NCI-H345 treated with DMSO at 0.1 percent for 48 hours (cell line): ENCODE measurements at regions not wholly inside any gene's neighbourhood (a gene's known extent, or its start where the extent isn't known, plus 50 kb on each side); places are given as distances from the start of the nearest gene placed in this dataset.

Source experiments
- DNase-seq: peaks from one replicate; lab custom pipeline; 2025; ENCODE audit not compliant: unreplicated experiment; lab: John Stamatoyannopoulos, UW

DNA sequence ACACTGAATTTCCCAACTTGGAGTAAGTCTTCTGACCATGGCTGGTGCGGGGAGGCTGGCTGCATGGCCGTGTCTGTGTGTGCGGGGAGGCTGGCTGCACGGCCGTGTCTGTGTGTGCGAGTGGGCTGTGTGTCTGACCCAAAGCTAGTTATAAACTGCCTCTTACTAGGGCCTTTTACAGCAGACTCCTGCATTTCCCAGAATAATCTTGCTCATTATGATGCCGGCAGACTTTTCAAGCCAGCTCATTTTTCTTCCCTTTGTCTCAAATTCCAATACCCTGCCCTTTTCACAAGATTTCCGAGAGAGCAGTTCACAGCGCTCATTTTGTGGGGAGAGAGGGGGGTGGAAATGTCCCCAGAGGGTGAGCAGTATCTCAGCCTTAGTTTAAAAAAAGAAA, 470.7 kb upstream of the BRINP1 start:
- no peak for DNase-seq

DNA sequence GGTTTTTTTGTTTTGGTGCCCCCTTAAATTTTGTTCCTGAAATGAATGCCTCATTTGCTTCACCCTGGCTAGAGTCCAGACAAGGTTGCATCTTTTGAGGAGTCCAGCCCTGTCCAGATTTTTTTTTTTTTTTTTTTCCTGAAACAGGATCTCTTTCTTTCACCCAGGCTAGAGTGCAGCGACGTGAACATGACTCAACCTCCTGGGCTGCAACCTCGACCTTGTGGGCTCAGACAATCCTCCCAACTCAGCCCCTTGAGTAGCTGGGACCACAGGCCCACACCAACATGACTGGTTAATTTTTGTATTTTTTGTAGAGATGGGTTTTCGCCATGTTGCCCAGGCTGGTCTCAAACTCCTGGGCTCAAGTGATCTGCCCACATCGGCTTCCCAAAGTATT, 469.0 kb upstream of the BRINP1 start:
- no peak for DNase-seq

DNA sequence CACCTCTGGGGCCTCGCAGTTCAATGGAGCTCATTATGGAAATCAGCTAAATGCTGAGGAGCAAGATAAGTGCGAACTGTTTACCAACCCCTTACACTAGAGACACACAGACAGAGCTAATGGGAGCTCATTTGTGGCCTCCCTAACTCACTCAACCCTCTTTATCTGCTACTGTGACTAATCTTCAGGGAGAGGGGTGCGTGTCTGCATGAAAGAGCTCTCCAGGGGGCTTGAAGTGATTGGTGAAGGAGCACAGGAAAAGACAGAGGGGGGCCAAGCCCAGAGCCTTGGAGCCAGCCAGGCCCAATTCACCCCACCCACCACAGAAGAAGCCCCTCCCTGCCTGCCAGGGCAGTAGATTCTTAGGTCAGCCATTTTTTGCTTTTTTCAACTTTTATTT, 466.8 kb upstream of the BRINP1 start:
- DNase-seq = peak; percentile 56

DNA sequence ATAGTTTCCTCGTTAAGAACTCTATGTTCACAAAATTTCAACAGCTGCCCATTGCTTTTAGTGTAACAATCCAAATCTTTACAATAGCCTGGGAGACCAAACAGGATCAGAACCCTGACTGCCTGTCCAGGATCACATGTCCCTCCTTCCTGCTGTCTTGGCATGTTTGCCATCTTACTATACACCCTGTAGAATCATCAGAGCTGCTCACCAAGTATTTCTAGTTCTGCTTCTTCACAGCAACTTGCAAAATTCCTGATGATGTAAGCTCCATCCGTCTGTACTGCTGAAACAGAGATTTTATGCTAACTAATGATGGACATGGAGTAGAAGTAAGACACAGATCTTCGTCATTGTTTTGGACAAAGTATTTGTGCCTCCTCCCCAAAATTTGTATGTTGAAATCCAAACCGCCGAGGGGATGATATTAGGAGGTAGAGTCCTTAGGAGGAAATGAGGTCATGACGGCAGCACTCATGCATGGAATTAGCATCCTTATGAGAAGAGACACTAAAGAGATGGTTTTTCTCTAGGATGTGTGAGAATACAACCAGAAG, 464.9 kb upstream of the BRINP1 start:
- DNase-seq = no peak

DNA sequence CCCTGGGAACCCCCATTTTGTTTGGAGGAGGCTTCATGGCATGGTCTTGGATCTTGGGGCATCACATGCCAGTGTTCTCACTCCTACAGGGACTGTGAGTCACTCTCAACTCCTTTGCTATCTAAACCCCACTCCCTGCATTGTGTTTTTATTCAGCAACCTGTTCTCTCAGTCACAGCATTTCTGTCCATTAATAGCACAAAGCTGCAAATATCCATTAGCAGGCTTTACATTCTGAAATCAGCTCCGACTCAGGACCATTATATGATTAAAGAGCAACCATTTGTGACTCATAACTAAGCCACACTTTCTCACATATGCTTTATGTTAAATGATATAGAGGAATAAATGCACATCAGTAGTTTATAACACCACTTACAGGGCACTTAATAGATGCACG, 462.1 kb upstream of the BRINP1 start:
- DNase-seq = no peak

DNA sequence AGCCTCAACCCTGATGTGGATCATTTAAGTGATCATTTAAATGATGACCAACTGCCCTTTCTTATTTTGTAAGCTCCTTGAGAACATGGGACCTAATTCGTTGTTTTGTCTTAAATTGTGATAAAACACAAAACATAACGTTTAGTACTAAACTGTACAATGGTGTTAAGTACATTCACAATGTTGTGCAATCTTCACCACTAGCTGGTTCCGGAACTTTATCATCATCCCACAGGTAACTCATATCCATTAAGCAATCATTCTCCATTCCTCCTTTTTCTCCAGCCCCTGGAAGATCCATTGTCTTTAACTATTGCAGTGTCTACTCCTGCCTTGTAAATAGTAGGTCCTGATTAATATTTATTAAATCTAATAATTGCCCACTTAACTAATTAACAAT, 460.5 kb upstream of the BRINP1 start:
- DNase-seq = no peak

DNA sequence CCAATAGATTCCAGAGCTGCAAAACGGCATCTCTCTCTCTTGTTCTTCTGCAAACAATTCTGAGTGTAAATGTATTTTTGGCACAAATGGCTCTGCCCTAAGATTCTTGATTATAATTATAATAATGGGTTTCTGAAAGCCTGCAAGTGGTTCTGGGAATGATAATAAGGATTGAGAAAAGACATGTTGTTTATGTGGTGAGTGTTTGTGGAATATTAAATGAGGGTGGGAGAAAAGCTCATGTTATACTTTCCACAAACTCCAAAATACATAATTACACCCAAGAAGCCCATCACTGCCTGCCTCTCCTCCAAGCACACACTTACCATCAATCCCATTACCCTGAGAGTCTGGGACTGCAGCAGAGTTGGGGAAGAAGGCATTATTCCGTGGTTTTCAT, 460.0 kb upstream of the BRINP1 start:
- DNase-seq = no peak

DNA sequence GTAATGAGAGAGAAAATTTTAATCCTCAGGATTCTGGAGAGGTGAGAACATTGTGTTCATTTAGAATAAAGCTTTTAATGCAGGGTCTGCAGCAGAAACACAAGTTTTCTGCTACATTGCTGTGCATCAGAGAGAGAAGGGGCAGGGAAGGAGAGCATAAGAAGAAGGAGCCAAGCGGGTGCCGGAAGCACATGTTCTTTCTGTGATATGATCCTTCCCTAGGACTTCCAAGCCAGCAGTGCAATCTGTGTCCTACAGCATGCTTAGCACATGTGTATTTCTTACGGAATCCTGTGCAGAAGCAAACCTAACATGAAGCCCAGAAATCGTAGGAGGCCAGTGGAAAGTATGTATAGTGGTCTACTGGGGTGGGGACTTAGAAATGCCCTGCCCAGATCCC, 458.3 kb upstream of the BRINP1 start:
- no peak for DNase-seq

DNA sequence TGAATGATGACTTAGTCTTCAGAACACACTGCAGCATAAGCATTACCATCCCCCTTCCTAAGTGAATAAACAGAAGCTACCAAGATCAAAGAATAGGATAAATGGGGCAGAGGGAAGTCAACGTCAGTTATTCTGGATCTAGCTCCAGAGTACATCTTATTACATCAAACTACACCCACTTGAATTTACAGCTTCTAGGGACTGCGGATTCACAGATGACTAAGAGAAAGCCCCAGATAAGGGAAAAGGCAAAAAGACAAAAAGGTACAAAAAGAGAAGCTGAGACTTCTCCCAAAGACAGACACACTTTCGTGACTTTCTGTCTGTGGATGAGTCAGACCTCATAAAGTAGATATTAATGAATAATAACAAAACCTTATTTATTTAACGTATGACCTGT, 457.9 kb upstream of the BRINP1 start:
- DNase-seq = no peak

DNA sequence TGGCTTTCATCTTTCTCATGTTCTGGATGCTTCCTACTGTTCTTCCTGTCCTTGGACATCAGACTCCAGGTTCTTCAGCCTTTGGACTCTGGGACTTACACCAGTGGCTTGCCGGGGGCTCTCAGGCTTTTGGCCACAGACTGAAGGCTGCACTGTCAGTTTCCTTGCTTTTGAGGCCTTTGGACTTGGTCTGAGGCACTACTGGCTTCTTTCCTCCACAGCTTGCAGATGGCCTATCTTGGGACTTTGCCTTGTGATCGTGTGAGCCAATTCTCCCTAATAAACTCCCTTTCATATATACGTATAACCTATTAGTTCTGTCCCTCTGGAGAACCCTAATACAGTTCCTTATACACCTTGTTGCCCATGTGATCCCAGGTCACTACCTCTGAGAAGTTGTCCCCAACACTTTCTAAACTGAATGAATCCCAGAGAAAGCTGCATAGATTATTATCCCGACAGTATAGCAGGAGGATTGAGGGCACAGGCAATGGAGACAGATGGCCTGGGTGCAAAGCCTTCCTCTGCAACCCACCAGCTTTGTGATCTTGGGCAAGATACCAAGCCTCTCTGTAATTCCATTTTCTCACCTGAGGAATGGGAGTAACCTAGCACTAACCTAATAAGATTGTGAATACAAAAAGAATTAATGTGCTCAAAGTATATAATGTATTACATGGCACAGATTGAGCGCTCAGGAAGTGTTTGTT, 449.6 kb upstream of the BRINP1 start:
- no peak for DNase-seq

DNA sequence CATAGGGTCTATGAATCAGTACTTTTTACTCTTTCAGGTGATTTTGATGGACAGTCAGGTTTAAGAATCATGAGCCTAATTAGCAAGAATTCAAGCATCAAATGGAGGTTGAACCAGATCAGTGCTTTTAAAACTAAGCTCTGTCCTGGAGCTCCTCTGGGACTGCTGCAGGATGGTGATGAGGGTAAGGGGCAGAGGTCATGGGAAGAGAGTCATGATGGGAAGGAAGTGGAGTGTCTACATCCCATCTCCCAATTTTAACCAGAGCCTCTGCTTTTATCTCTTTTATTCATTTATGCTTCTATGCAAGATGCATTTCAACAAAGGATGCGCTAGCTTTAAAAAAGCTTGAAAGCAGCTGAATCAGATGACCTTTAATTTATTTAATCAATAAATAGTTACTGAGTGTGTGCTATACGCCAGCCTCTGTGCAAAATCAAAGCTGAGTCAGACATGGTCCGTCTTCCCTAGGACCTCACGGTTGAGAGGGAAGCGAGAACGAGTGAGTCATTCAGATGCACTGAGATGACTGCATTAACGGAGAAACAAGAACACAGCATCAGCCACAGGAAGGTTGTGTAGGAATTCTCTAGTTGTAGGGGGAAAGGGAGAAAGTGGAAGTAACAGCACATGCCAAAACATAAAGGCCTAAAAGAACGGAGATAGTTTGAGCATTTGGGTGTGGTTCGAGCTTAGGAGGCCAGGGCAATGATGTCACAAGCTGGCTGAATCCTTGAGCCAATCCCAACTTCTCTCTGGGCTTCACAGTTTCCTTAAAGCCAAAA, 441.6 kb upstream of the BRINP1 start:
- no peak for DNase-seq

DNA sequence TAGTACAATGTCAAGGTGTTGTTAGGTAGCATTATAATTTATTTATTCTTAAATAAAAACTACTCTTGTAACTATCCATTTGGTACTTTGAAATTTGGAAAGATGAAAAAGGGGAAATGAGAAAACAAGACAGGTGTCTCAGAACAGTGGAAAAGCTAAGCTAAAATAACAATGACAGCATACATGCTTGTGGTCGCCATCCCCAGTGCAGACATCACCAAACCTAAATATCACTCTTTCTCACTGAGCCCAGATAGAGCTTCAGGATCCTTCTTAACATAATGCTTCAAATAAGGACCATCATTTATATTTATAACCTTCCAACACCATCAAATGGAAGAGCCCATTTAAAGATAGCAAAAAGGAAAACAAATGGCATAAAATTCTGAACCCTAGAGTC, 434.4 kb upstream of the BRINP1 start:
- no peak for DNase-seq

DNA sequence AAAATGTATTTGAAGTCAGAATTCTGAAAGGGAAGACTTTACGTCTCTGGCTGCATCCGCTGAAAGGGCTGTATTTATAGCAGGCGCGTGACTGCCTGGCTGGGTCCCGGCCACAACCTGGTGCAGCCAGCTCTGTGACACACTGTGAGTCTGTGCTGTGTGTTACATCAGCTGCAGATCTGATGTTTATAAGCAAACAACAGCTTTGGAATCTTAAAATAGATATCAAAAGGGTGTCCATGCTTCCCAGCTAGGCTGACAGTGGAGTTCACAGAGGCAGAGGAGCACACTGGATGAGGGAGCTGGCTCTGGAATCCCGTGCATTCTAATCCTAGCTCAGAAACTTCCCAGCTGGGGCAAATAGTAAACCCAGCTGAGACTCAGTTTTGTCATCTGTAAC, 433.4 kb upstream of the BRINP1 start:
- no peak for DNase-seq

DNA sequence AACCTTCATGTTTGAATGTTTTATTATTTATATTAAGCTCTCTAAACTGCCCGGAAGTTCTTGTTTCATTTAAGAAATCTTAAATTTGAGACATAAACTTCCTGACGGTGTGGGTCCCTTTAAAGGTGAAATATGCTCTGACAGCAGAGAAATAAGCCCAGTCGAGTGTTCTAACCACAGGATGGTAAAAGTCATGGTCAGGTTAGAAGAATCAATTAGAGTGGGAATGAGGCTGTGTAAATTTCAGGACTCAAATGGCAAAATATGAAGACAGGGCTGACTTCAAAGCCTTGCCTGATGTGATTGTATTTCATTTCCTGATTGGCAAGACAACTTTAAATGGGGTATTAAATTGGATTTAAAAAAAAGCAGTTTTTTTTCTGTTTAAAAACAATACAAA, 432.9 kb upstream of the BRINP1 start:
- no peak for DNase-seq

DNA sequence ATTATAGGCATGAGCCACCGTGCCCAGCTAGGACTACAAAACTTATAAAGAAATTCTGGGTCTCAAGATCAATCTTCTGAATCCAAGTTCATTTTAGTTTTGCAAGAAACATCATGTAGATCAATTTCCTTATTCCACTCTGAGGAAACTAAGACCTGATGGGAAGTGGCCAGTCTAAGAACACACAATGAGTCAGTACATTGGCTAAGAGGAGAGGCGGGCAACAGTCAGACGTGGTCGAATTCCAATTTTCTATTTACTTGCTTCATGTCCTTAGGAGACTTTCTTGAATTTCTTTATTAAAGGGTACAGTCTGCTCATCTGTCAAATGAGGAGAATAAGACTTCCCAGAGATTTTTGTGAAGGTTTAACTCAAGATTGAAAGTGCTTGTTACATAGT, 432.1 kb upstream of the BRINP1 start:
- DNase-seq = no peak

DNA sequence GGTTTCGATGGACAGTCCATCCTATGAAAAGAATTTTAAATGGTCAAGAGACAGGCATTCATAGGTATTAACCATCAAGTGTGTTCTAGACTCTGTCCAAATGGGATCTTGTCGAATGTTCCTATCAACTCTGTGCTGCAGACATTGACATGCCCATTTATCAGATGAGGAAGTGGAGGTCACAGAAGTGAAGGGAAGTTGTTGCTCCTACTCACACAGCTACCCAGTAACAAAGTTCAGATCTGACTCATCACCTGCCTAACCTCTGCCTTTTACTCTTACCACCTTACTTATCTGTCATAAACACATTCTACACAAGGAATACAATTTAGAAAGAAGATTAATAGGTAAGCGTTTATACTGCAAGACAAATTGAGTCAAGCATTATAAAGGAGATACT, 426.2 kb upstream of the BRINP1 start:
- no peak for DNase-seq

DNA sequence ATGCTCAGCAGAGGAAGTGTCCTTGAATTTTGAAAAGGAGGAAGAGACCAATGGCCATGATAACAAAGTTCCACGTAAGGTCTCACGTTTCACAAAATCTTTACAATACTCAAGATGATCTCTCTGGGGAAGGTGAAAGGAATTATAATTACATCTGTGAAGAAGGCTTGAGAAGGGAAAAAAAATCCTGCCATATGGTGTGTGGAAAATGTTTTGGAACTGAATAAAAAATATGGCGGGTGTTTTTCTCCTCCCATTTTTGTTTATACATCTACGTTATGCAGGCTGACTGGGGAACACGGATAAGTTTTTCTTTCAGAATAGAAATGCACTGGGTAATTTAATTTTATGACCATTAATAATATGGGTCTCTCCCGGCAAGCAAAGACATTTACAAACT, 425.6 kb upstream of the BRINP1 start:
- DNase-seq = no peak

DNA sequence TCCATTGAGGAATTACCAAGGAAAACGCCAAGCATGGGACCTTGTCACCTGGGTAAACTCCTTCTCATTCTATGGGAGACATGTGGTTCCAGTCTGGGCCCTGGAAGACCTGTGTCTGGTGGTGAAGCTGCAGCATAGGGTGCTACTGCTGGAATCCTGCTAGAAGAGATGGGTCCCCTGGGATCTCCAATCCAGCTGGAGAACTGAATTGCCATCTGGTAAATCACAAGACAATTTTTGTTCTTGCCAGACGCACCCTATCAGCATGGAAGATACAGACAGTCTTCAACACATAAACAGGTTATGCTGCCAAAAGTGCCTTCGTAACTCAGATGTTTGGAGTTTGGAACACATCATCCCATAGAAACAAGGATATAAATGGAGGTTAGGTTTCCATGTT, 424.0 kb upstream of the BRINP1 start:
- no peak for DNase-seq

DNA sequence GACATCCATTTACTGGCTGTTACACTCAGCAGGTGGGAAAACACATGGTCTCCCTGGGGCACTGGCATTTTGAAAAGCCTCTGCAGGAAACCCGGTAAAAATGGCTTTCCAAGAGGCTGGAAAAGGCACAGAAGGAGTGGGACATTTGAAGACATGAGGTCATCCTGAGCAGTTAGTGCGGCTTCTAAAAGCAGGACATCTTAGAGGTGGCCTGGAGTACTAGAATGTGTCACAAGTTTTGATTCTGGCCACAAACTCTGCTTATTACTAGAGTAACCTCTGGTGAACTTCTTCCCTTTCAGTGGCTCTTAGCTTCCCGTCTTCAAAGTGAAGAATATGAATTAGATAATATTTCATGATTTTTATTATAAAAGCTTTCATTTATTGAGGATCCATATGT, 423.0 kb upstream of the BRINP1 start:
- DNase-seq = no peak

DNA sequence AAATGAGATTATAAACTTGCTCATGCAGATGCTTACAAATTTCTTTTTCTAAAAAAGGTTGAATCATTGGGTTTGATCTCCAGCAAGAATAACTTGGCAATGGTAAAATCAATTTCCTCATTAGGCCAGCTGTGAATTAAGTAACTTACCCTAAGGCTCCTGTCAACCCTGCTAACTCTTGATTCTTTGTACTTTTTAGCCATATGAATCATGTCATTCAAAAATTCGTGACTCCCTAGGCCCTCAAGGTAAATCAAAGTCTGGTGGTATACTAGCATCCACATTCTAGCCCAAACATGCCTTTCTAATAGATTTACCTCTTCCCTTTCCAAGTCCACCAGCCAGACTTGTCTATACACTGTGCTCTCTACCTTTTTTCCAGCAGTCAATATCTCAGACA, 420.8 kb upstream of the BRINP1 start:
- no peak for DNase-seq

DNA sequence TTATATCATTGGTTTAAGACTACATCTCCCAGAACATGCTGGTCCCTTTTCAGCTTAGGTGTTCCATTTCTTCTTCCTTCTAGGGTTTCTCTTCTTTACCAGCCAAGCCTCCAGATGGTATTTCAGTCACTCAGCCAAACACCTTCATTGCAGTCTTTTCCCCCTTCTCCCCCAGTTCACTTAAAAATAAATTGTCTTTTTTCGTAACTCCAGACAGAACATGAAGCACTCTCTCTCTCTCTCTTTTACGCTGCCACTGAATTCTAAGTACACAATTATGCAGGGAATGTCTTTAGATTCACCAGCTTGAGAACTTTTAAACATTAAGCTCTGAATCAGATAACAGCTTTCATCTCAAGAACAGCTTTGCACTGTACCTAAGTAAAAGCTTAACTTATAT, 419.7 kb upstream of the BRINP1 start:
- no peak for DNase-seq

DNA sequence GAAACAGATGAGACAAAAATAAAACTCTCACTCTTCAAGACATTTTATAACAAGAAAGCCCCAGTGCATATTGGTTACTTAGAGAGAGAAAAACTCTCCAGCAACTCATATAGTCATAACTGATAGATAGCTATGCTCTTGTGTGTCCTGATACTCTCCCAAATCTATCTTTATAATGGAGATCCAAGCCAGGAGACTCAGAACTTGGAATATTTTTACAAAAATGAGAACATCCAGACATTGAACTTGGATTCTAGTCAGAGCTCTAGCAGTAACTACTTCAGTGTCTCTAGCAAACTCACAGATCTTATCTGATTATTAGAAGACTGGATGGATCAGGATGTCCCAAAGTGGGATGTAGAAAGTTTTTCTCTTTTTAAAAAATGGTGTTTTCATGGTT, 412.7 kb upstream of the BRINP1 start:
- no peak for DNase-seq

DNA sequence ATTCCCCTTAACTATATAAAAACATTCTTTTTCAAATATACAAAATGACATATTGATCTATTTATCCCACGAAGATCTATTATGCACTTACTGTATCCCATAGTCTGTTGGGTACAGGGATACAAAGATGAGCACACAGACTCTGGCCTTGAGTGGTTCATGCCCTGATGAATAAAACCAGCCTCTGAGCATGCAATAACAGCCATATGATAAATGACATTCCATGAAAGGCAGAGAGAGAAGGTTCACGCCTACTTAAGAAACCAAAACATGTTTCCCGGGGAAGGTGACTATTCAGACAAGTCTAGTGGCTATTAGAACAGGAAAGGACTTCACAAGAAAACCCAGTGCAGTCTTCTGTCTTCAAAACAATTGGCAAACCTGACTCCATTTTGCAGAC, 406.2 kb upstream of the BRINP1 start:
- DNase-seq = no peak
